Keratinocyte (primary cell): ENCODE measurements at regions not wholly inside any gene's neighbourhood (a gene's known extent, or its start where the extent isn't known, plus 50 kb on each side); places are given as distances from the start of the nearest gene placed in this dataset.

Source experiments
- DNase-seq: peaks from one replicate; pipeline ENCODE4 v3.0.0-alpha.2; 2011; ENCODE audit warnings: low read depth, missing footprints, low spot score
- FAIRE-seq: peaks from 2 replicates; lab custom pipeline; 2011; peaks lifted over from hg19 to GRCh38; lab: Jason Lieb, UNC
- H2AFZ ChIP-seq: 2 replicates; pipeline ENCODE4 v1.6.0; 2012; ENCODE audit warnings: low read length, control low read depth, inconsistent platforms; ENCODE audit not compliant: control insufficient read depth
- H3K27ac ChIP-seq: 2 replicates; pipeline ENCODE4 v1.5.1; 2011; ENCODE audit warnings: low read length; ENCODE audit not compliant: control insufficient read depth, insufficient read depth
- H3K27me3 ChIP-seq: 3 replicates; pipeline ENCODE4 v1.6.0; 2011; ENCODE audit warnings: low read length; ENCODE audit not compliant: control insufficient read depth, insufficient read depth; ENCODE audit errors: extremely low read depth
- H3K36me3 ChIP-seq, 2 experiments: 2 replicates in 1 of 2; 3 replicates in 1 of 2; pipeline ENCODE4 v1.5.1; 2011; ENCODE audit warnings: low read length in 2 of 2, mild to moderate bottlenecking in 1 of 2; ENCODE audit not compliant: control insufficient read depth in 2 of 2, insufficient read depth in 2 of 2; ENCODE audit errors: extremely low read depth in 1 of 2
- H3K4me1 ChIP-seq: 3 replicates; pipeline ENCODE4 v1.5.1; 2011; ENCODE audit warnings: low read length; ENCODE audit not compliant: control insufficient read depth, insufficient read depth; ENCODE audit errors: extremely low read depth
- H3K4me2 ChIP-seq: 3 replicates; pipeline ENCODE4 v1.6.0; 2011; ENCODE audit warnings: low read depth, low read length; ENCODE audit not compliant: control insufficient read depth, insufficient read depth; ENCODE audit errors: extremely low read depth
- H3K4me3 ChIP-seq, 3 experiments: fragments of 200-600 bp in 1 of 3; sonication (generic) in 1 of 3; 2 replicates in 2 of 3; 3 replicates in 1 of 3; pipeline ENCODE4 v1.5.1; 2011 to 2016; ENCODE audit warnings: low read length in 3 of 3, mild to moderate bottlenecking in 3 of 3, control low read depth in 2 of 3, inconsistent platforms in 1 of 3, low read depth in 1 of 3, mixed read lengths in 1 of 3, mixed run types in 1 of 3, moderate library complexity in 1 of 3; ENCODE audit not compliant: control insufficient read depth in 2 of 3, insufficient read depth in 2 of 3; ENCODE audit errors: extremely low read depth in 1 of 3
- H3K79me2 ChIP-seq: 2 replicates; pipeline ENCODE4 v1.6.0; 2012; ENCODE audit warnings: low read length; ENCODE audit not compliant: control insufficient read depth, insufficient read depth
- H3K9ac ChIP-seq: 3 replicates; pipeline ENCODE4 v1.6.0; 2011; ENCODE audit warnings: low read length; ENCODE audit not compliant: control insufficient read depth, insufficient read depth; ENCODE audit errors: extremely low read depth
- H3K9me1 ChIP-seq: 3 replicates; pipeline ENCODE4 v1.6.0; 2011; ENCODE audit warnings: low read length; ENCODE audit not compliant: control insufficient read depth, insufficient read depth; ENCODE audit errors: extremely low read depth
- H3K9me3 ChIP-seq: 2 replicates; pipeline ENCODE4 v1.5.1; 2012; ENCODE audit warnings: low read depth, low read length; ENCODE audit not compliant: control insufficient read depth
- H4K20me1 ChIP-seq: 3 replicates; pipeline ENCODE4 v1.6.0; 2011; ENCODE audit warnings: low read length; ENCODE audit not compliant: control insufficient read depth, insufficient read depth; ENCODE audit errors: extremely low read depth
- EZH2 ChIP-seq: IDR thresholded peaks from one replicate; pipeline ENCODE4 v1.6.1; 2012; ENCODE audit warnings: inconsistent platforms, mild to moderate bottlenecking, low read length, moderate library complexity
- dilution Hi-C: fragments of 300-500 bp; cut with MboI; formaldehyde crosslinking; loops from one replicate; pipeline ENCODE4 v1.7.0; 2020; ENCODE audit warnings: low sequenced_read_pairs; ENCODE audit not compliant: extremely low pct_ligation_motif_present
- TF ChIP-seq, protein P1 (sequence below), 3 experiments: IDR thresholded peaks in 1 of 3; conservative IDR thresholded peaks in 1 of 3; optimal IDR thresholded peaks in 1 of 3; 2 replicates in 2 of 3; 3 replicates in 1 of 3; pipeline versions ENCODE3 to v1.5.1; 2011; ENCODE audit warnings: low read length in 3 of 3, mild to moderate bottlenecking in 3 of 3, moderate library complexity in 2 of 3, control low read depth in 1 of 3, inconsistent platforms in 1 of 3; ENCODE audit not compliant: insufficient read depth in 2 of 3; ENCODE audit errors: extremely low read depth in 1 of 3

- Histone ChIP-seq H3K9ac (no peak overlapping the region), H3K27me3 (no peaks in the 10 kb centered on the region), H3K9me1 (no peaks in the 10 kb centered on the region), H3K4me2 (no peak overlapping the region), H2AFZ (no peak overlapping the region), H3K36me3 (no peaks in the 10 kb centered on the region), H3K27ac (no peak overlapping the region), H4K20me1 (no peaks in the 10 kb centered on the region), H3K4me3 (no peak overlapping the region), H3K4me1 (no peaks in the 10 kb centered on the region), H3K9me3 (peaks cover 3% of the 10 kb centered on the region), H3K79me2 (no peaks in the 10 kb centered on the region)
- TF ChIP-seq, protein P1, sequence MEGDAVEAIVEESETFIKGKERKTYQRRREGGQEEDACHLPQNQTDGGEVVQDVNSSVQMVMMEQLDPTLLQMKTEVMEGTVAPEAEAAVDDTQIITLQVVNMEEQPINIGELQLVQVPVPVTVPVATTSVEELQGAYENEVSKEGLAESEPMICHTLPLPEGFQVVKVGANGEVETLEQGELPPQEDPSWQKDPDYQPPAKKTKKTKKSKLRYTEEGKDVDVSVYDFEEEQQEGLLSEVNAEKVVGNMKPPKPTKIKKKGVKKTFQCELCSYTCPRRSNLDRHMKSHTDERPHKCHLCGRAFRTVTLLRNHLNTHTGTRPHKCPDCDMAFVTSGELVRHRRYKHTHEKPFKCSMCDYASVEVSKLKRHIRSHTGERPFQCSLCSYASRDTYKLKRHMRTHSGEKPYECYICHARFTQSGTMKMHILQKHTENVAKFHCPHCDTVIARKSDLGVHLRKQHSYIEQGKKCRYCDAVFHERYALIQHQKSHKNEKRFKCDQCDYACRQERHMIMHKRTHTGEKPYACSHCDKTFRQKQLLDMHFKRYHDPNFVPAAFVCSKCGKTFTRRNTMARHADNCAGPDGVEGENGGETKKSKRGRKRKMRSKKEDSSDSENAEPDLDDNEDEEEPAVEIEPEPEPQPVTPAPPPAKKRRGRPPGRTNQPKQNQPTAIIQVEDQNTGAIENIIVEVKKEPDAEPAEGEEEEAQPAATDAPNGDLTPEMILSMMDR (optimal IDR thresholded peaks at IDR 0.05 in 1 of 3, IDR thresholded peaks at IDR 0.05 in 1 of 3, conservative IDR thresholded peaks at IDR 0.05 in 1 of 3; ENCODE audit: extremely low read depth in 1 of 3, insufficient read depth in 2 of 3, low read length in 3 of 3): no peak
- no peak for TF ChIP-seq EZH2
- DNase-seq (no peak), FAIRE-seq (no peak)
- dilution Hi-C loops: no loop called here
These were observed 472.9 kb downstream of the NOVA1 start for GRCh38 chr14:26124896-26125438.

- Histone ChIP-seq H3K9me1 (no peaks in the 10 kb centered on the region), H3K4me3 (no peak overlapping the region), H3K27ac (no peak overlapping the region), H3K27me3 (no peaks in the 10 kb centered on the region), H3K4me2 (no peak overlapping the region), H2AFZ (no peak overlapping the region), H3K4me1 (no peaks in the 10 kb centered on the region), H3K36me3 (no peaks in the 10 kb centered on the region), H3K79me2 (no peaks in the 10 kb centered on the region), H3K9ac (no peak overlapping the region), H3K9me3 (peaks cover 3% of the 10 kb centered on the region), H4K20me1 (no peaks in the 10 kb centered on the region)
- no peak for FAIRE-seq
- dilution Hi-C loops: no loop called here
- TF ChIP-seq, protein P1 (optimal IDR thresholded peaks at IDR 0.05 in 1 of 3, IDR thresholded peaks at IDR 0.05 in 1 of 3, conservative IDR thresholded peaks at IDR 0.05 in 1 of 3; ENCODE audit: extremely low read depth in 1 of 3, insufficient read depth in 2 of 3, low read length in 3 of 3): no peak
- TF ChIP-seq EZH2: no peak
- DNase-seq: no peak
These were observed 474.4 kb downstream of the NOVA1 start for GRCh38 chr14:26123459-26123858.
